HG02623 (cell line): ENCODE measurements at regions not wholly inside any gene's neighbourhood (a gene's known extent, or its start where the extent isn't known, plus 50 kb on each side); places are given as distances from the start of the nearest gene placed in this dataset.

Source experiments
- ATAC-seq: cut with Tn5 transposase; IDR thresholded peaks from one replicate; pipeline ENCODE4 v1.9.1; 2021; ENCODE audit warnings: moderate library complexity; ENCODE audit not compliant: unreplicated experiment

GRCh38 chr2:41707790-41708451 lies 339.9 kb upstream of the PKDCC start:
- no peak for ATAC-seq

- ATAC-seq: no peak
Measured at GRCh38 chr2:41709702-41710599, 337.9 kb upstream of the PKDCC start.

GRCh38 chr2:41710944-41711343 lies 336.9 kb upstream of the PKDCC start:
- ATAC-seq: no peak

DNA sequence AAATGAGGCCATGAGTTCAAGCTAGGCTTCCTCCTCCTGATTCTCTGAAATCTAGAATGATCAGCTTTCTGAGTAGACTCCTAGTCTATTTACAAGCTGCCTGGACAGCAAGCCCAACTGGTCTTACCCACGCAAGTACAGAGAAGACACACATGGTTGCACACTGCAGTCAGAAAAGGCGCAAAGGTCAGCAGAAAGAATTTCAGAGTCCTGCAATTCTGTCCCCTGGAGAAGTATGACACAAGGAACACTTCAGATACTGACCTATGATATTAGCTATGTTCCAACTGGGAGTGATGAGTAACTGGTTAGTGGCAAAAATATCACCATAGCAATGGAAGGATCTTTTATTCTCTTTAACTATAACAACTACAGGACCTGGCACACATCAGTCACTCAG lies 336.1 kb upstream of the PKDCC start:
- ATAC-seq: no peak

DNA sequence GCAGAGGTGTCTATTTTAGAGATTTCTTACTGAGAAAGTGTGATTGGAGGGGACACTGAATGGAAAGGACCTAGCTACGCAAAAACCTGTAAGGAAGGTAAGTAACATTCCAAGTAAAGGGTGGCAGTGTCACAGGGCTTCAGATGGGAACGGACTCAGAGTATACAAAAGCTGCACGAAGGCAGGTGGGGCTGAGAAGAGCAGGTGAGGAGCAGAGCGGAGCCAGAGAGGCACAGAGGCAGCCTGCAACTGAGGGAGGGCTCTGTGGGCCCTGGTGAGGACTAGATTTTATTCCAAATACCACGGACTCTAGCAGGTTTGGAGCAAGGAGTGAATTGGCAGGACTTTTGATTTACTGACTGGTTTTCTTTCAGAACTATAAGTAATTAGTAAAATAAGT lies 331.3 kb upstream of the PKDCC start:
- ATAC-seq: no peak

DNA sequence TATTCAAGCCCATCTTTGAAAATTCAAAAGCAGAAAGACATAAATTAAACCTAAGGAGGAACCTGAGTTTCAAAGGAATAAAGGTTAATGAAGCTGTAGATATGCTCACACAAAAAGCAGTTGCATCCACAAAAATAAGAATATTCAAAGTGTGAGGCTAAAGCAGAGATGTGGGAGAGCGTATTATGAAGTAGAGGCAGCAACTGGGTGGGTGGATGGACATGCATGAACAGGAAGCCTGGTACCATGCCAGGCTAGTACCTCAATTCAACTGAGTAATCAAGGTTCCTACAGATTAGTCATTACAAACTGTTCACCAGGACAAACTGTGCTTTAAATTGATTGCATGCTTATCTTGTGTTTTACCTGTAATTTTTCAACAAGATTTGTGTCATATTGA lies 330.0 kb upstream of the PKDCC start:
- ATAC-seq: no peak

DNA sequence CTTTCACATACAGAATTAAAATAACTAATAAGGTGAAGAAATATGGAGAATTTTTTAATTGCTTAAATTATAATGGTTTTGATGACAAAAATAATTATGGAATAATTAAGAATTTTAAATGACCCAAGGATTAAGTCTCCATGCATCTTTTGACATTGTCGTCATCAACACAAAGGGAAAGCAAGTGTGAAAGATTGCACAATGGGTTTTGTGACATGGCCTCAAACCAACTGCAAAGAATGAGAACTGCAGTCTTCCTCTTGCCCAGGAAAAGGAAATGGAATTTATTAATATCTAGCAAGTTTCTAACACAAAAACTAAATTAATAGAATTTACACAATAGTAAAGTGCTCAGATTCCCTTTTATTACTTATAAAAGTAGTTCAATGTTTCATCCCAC lies 329.1 kb upstream of the PKDCC start:
- ATAC-seq: no peak

- no peak for ATAC-seq
Measured at GRCh38 chr2:41719756-41720155, 328.1 kb upstream of the PKDCC start.

DNA sequence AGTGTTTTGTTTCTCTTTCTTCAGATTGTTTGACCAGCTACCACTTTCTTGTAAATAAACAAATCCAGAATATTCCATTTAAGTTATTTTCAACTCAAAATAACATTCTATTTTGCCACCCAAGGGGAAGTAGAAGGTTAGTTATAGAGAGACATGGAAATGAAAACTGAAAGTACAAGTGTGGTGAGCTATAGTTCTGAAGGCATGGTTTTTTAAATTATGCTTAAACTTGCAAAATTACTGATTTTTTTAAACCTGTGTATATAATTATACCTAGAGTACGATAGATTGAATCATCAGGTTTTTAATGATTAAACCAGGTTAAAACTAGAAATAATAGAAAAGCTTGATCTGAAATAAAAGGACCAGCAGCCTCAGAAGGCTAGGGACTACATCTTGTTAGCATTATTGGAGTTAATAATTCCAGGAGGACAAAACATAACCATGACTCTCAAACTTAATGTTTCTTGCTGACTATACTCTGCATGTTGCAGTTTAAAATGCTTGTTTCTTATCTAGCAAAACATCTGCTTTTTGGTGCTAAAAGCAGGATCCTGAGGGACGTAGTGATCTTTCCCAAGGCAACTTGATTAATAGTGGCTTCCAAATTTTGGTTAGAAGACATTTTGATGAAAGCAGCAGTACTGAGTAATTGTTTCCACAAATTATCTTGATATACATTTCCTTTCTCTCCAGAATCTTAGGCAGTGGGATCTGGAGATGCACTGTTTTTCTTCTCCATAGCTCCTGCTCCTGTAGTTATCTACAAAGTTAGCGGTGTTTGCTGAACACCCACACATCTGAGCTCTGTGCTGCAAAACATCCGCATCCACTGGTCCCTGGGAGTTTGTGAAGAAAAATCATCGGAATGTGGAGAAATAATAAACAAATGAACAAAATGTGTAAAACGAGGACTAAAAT lies 327.2 kb upstream of the PKDCC start:
- peak; percentile 52 for ATAC-seq

DNA sequence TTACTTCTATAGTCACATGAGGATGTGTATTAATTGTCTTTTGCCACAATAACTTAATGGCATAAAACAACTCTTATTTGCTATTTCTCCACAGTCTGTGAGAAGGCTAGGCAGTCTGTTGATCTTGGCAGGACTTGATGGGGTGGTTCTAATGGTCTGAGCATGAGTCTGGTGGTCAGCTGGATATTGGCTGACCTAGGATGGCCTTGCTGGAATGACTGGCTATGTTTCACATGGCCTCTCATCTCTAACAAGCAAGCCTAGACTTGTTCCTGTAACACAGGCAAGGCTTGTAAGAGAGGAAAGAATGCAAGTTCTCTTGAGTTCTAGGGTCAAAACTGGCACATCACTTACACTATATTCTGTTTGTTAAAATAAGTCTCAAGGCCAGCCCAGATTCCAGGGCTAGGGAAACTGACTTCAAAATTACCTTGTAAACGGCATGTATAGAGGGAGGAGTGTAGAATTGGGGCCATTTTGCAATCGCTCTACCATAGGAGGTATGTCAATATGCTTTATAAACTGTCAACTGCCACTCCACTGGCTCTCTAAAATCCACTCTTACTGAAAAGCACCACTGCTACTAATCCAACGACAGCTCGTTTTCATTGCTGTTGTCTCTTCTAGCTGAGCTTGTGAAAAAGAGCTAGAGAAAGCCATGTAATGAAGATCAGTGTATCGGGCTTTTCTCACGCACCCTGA lies 325.0 kb upstream of the PKDCC start:
- ATAC-seq: no peak

DNA sequence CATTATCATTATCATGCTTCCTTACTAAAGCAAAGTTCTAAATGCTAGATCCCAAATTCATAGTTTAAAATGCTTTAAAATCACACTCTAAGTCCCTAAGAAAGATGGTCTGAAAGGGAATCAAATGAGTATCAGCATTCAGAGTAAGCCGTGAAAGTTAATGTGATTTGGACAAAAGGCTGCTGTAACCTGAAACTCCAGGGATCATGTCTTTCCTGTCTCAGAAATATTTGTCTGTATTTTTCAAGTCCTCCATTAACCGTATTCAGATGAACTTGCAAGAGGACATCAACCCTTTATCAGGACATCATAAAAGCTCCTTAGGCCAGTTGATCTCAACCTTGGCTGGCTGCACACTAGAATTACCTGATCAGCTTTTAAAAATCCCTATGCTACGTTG lies 324.3 kb upstream of the PKDCC start:
- ATAC-seq: no peak

DNA sequence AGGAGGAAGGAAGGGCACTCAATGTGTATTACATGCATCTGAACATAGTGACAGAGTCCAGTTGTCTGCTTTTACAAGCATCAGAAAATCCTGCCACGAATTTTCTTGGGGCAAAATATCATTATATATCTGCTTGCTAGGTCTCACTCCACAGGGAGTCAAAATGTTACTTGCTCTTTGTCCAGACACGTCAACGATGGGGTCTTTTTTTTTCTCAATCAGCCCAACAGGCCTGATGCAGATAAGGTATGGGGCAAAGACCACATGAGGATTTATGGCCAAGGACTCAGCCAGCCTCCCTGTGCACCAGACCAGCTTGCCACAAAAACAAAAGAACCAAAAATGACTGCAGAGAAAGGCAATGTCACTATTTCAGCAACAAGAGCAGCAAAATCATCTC lies 323.4 kb upstream of the PKDCC start:
- no peak for ATAC-seq

DNA sequence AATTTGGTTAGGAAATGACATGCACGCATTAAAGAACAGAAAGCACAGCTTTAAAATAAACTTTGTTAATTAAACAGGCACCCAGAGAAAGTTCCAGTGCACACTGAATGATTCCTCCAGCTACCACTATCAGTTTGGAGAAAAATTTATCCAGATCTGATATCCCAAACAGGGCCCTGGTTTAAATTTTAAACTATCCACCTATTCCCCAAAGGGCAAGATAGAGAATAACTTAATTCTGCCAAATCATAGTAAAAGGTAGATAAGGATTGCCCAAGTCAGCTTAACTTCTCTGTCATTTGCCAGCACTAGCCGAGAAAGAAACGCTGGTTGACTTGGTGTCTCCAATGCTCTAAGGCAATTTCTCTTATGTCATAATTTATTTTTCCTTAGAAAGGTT lies 321.9 kb upstream of the PKDCC start:
- ATAC-seq: no peak

DNA sequence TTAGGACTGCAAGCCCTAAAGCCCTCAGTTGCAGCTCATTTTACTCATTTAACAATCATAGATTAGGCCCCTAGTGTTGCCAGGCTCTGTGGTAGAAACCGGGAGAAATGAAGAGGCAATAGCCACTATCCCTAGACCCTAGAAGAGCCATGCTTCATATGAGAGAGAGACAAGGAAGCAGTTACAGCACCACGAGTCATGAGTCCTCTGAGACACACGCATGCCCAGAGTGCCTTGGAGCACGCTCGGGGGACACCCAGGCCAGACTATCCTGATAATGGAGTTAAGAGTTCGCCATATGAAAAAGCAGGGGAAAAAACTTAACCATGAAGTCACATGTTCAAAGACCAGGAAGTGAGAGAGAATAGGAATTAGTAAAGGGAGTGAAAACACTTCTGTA lies 321.5 kb upstream of the PKDCC start:
- no peak for ATAC-seq

GRCh38 chr2:41727152-41727551 lies 320.7 kb upstream of the PKDCC start:
- no peak for ATAC-seq

DNA sequence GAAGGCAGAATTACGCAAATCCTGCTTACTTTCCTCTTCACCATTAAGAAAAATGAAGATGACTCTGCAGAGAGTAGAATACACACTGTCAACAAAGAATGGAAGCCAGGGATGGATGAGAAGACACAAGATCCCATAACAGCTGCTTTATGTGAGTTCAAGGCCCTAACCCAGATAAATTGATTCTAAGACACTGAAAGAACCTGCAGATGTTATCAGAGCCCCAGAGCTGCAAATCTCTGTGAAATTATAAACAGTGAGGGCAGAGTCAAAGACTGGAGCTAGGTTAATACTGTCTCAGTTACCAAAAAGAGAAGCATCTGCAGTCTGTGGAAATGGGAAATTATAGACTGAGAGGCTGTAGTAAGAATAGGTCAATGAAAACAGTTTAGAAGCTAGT lies 320.1 kb upstream of the PKDCC start:
- no peak for ATAC-seq

GRCh38 chr2:41728788-41729338 lies 319.0 kb upstream of the PKDCC start:
- ATAC-seq: no peak

- no peak for ATAC-seq
Measured at GRCh38 chr2:41729800-41730364, 317.9 kb upstream of the PKDCC start.

- ATAC-seq: no peak
Measured at GRCh38 chr2:41735006-41735405, 312.8 kb upstream of the PKDCC start.

- ATAC-seq: no peak
Measured at GRCh38 chr2:41735476-41735875, 312.3 kb upstream of the PKDCC start.
